H9 (cell line): ENCODE measurements at regions not wholly inside any gene's neighbourhood (a gene's known extent, or its start where the extent isn't known, plus 50 kb on each side); places are given as distances from the start of the nearest gene placed in this dataset.
"Not testable (repeated sequence)": the region's sequence is repeated elsewhere in the genome, so short reads cannot be mapped to it uniquely, and the experiment has no call there.

Source experiments
- DNase-seq: peaks from one replicate; pipeline ENCODE4 v3.0.0-alpha.2; 2017
- H2AFZ ChIP-seq: one replicate; pipeline ENCODE4 v1.6.1; 2013; ENCODE audit warnings: mild to moderate bottlenecking, low read length, control low read depth, moderate library complexity
- H2AK5ac ChIP-seq: 2 replicates; pipeline ENCODE4 v1.6.1; 2013; ENCODE audit warnings: low read length, control low read depth, mixed read lengths; ENCODE audit not compliant: insufficient read length
- H2BK120ac ChIP-seq: one replicate; pipeline ENCODE4 v1.6.1; 2013; ENCODE audit warnings: low read depth, mild to moderate bottlenecking, low read length, control low read depth, inconsistent platforms; ENCODE audit not compliant: poor library complexity, severe bottlenecking
- H2BK12ac ChIP-seq: 2 replicates; pipeline ENCODE4 v1.6.1; 2013; ENCODE audit warnings: low read length, control low read depth, mixed read lengths, low read depth; ENCODE audit not compliant: insufficient read length
- H2BK15ac ChIP-seq: 2 replicates; pipeline ENCODE4 v1.6.1; 2013; ENCODE audit warnings: low read depth, low read length, control low read depth
- H2BK20ac ChIP-seq: one replicate; pipeline ENCODE4 v1.6.1; 2013; ENCODE audit warnings: low read depth, mild to moderate bottlenecking, low read length, control low read depth, inconsistent platforms; ENCODE audit not compliant: poor library complexity, severe bottlenecking
- H2BK5ac ChIP-seq: 2 replicates; pipeline ENCODE4 v1.6.1; 2013; ENCODE audit warnings: low read length, control low read depth, mixed read lengths; ENCODE audit not compliant: insufficient read length
- H3K14ac ChIP-seq: 2 replicates; pipeline ENCODE4 v1.6.1; 2013; ENCODE audit warnings: low read length, control low read depth; ENCODE audit not compliant: insufficient read depth
- H3K18ac ChIP-seq: 2 replicates; pipeline ENCODE4 v1.6.1; 2013; ENCODE audit warnings: low read depth, mild to moderate bottlenecking, mixed read lengths, low read length, control low read depth; ENCODE audit not compliant: insufficient read length
- H3K23ac ChIP-seq: 2 replicates; pipeline ENCODE4 v1.6.1; 2013; ENCODE audit warnings: low read length, control low read depth, mixed read lengths, low read depth; ENCODE audit not compliant: insufficient read length
- H3K23me2 ChIP-seq: 2 replicates; pipeline ENCODE4 v1.6.1; 2013; ENCODE audit warnings: low read depth, mild to moderate bottlenecking, mixed read lengths, low read length, control low read depth; ENCODE audit not compliant: insufficient read length, poor library complexity, severe bottlenecking
- H3K27ac ChIP-seq: 2 replicates; pipeline ENCODE4 v1.5.1; 2013; ENCODE audit warnings: low read length, control low read depth, mixed read lengths, low read depth; ENCODE audit not compliant: insufficient read length
- H3K27me3 ChIP-seq: 2 replicates; pipeline ENCODE4 v1.6.1; 2013; ENCODE audit warnings: low read length, control low read depth, inconsistent platforms; ENCODE audit not compliant: insufficient read depth
- H3K4ac ChIP-seq: 2 replicates; pipeline ENCODE4 v1.6.1; 2013; ENCODE audit warnings: low read depth, mild to moderate bottlenecking, control low read depth, inconsistent platforms, low read length, moderate library complexity
- H3K4me1 ChIP-seq: 2 replicates; pipeline ENCODE4 v1.6.1; 2013; ENCODE audit warnings: low read length, control low read depth, inconsistent platforms; ENCODE audit not compliant: insufficient read depth
- H3K4me2 ChIP-seq: 2 replicates; pipeline ENCODE4 v1.6.1; 2013; ENCODE audit warnings: low read length, control low read depth, mixed read lengths; ENCODE audit not compliant: insufficient read length, insufficient read depth
- H3K56ac ChIP-seq: 2 replicates; pipeline ENCODE4 v1.6.1; 2013; ENCODE audit warnings: low read depth, mild to moderate bottlenecking, mixed read lengths, low read length, control low read depth; ENCODE audit not compliant: insufficient read length
- H3K79me1 ChIP-seq: 2 replicates; pipeline ENCODE4 v1.6.1; 2013; ENCODE audit warnings: low read depth, mild to moderate bottlenecking, moderate library complexity, low read length, control low read depth, inconsistent platforms; ENCODE audit not compliant: insufficient read depth, poor library complexity, severe bottlenecking
- H3K79me2 ChIP-seq: 2 replicates; pipeline ENCODE4 v1.6.1; 2013; ENCODE audit warnings: low read length, control low read depth, inconsistent platforms; ENCODE audit not compliant: insufficient read depth
- H3K9ac ChIP-seq: 2 replicates; pipeline ENCODE4 v1.6.1; 2013; ENCODE audit warnings: low read length, control low read depth, mixed read lengths; ENCODE audit not compliant: insufficient read length; ENCODE audit errors: extremely low read depth
- H3K9me3 ChIP-seq: one replicate; pipeline ENCODE4 v1.6.1; 2013; ENCODE audit warnings: low read depth, low read length, inconsistent platforms; ENCODE audit not compliant: control insufficient read depth
- H3T11ph ChIP-seq: one replicate; pipeline ENCODE4 v1.6.1; 2013; ENCODE audit warnings: mild to moderate bottlenecking, low read length, control low read depth, inconsistent platforms
- H4K20me1 ChIP-seq: one replicate; pipeline ENCODE4 v1.6.1; 2013; ENCODE audit not compliant: control insufficient read depth, insufficient read length, insufficient read depth
- H4K5ac ChIP-seq: 2 replicates; pipeline ENCODE4 v1.6.1; 2013; ENCODE audit warnings: low read depth, mild to moderate bottlenecking, mixed read lengths, low read length, control low read depth; ENCODE audit not compliant: insufficient read length
- H4K8ac ChIP-seq: replicated peaks from 2 replicates; pipeline ENCODE4 v1.6.1; 2013; ENCODE audit warnings: low read length, control low read depth, mixed read lengths, low read depth; ENCODE audit not compliant: insufficient read length
- H4K91ac ChIP-seq: 2 replicates; pipeline ENCODE4 v1.6.1; 2013; ENCODE audit warnings: low read depth, mild to moderate bottlenecking, moderate library complexity, mixed read lengths, low read length, control low read depth; ENCODE audit not compliant: insufficient read length
- H3K27ac Mint-ChIP-seq, 3 experiments: 2 replicates in 2 of 3; 3 replicates in 1 of 3; pipeline ENCODE4 v1.8.0; 2020 to 2021; ENCODE audit warnings: mixed read lengths in 3 of 3, mild to moderate bottlenecking in 1 of 3, moderate library complexity in 1 of 3
- H3K27me3 Mint-ChIP-seq: 2 replicates; pipeline ENCODE4 v1.8.0; 2021; ENCODE audit warnings: low read depth, mild to moderate bottlenecking, moderate library complexity, mixed read lengths
- H3K36me3 Mint-ChIP-seq, 3 experiments: 2 replicates in 2 of 3; 3 replicates in 1 of 3; pipeline ENCODE4 v1.8.0; 2020 to 2021; ENCODE audit warnings: low read depth in 3 of 3, mixed read lengths in 3 of 3; ENCODE audit not compliant: insufficient read depth in 1 of 3
- H3K4me1 Mint-ChIP-seq, 2 experiments: 2 replicates each; pipeline ENCODE4 v1.8.0; 2020; ENCODE audit warnings: mixed read lengths in 2 of 2
- H3K4me3 Mint-ChIP-seq, 2 experiments: 2 replicates in 1 of 2; 3 replicates in 1 of 2; pipeline ENCODE4 v1.8.0; 2020 to 2021; ENCODE audit warnings: mild to moderate bottlenecking in 2 of 2, mixed read lengths in 2 of 2, moderate library complexity in 1 of 2
- H3K9me3 Mint-ChIP-seq, 2 experiments: 2 replicates in 1 of 2; 3 replicates in 1 of 2; pipeline ENCODE4 v1.8.0; 2020; ENCODE audit warnings: mild to moderate bottlenecking in 2 of 2, mixed read lengths in 2 of 2, moderate library complexity in 1 of 2
- CTCF ChIP-seq: fragments of 200-600 bp; sonication (generic); conservative IDR thresholded peaks from 3 replicates; pipeline ENCODE4 v1.8.0; 2021; ENCODE audit warnings: antibody characterized with exemption, mild to moderate bottlenecking
- WGBS: extraction: QIAGEN DNeasy Blood & Tissue Kit; methylation state at CpG from one replicate; pipeline ENCODE4 v1.1.7; 2013; ENCODE audit warnings: missing lambda C conversion rate, low lambda C conversion rate, mixed read lengths; ENCODE audit not compliant: insufficient read length; ENCODE audit errors: extremely low coverage; 5-methylcytosine and 5-hydroxymethylcytosine counted together

- Histone ChIP-seq H3K56ac (no peak overlapping the region), H2BK15ac (no peak overlapping the region), H3K9ac (no peak overlapping the region), H3K4me2 (no peak overlapping the region), H3K14ac (no peak overlapping the region), H3K23me2 (no peaks in the 10 kb centered on the region), H3K79me2 (no peaks in the 10 kb centered on the region), H4K20me1 (no peaks in the 10 kb centered on the region), H3K9me3 (no peaks in the 10 kb centered on the region), H3K27me3 (no peaks in the 10 kb centered on the region), H3K4ac (no peak overlapping the region), H3K27ac (no peak overlapping the region), H3T11ph (no peak overlapping the region), H2AK5ac (no peak overlapping the region), H3K23ac (no peak overlapping the region), H4K5ac (no peak overlapping the region), H2BK120ac (no peak overlapping the region), H2AFZ (no peak overlapping the region), H3K4me1 (no peaks in the 10 kb centered on the region), H3K18ac (no peak overlapping the region), H2BK5ac (no peak overlapping the region), H4K91ac (no peak overlapping the region), H2BK20ac (no peak overlapping the region), H2BK12ac (no peak overlapping the region), H4K8ac (no peak overlapping the region), H3K79me1 (no peaks in the 10 kb centered on the region)
- H3K4me3 Mint-ChIP-seq, result no peak overlapping the region
- H3K27ac Mint-ChIP-seq, result no peak overlapping the region
- H3K9me3 Mint-ChIP-seq, result peaks cover 2 to 3% of the 10 kb centered on the region in 2 experiments; a peak in 4 of 5 replicates
- no peaks in the 10 kb centered on the region for H3K27me3 Mint-ChIP-seq
- no CpG with 5 or more reads among the region's 2 CpGs for WGBS
- H3K36me3 Mint-ChIP-seq, result peaks cover 0 to 3% (median 0%) of the 10 kb centered on the region in 3 experiments; a peak in 2 of 7 replicates
- H3K4me1 Mint-ChIP-seq, result peaks cover 0 to 5% of the 10 kb centered on the region in 2 experiments; a peak in 2 of 4 replicates
- TF ChIP-seq CTCF, result peak; percentile 77
- DNase-seq, result peak; percentile 80
Observed at GRCh38 chr10:64430690-64431323, 909.6 kb downstream of the REEP3 start.

DNA sequence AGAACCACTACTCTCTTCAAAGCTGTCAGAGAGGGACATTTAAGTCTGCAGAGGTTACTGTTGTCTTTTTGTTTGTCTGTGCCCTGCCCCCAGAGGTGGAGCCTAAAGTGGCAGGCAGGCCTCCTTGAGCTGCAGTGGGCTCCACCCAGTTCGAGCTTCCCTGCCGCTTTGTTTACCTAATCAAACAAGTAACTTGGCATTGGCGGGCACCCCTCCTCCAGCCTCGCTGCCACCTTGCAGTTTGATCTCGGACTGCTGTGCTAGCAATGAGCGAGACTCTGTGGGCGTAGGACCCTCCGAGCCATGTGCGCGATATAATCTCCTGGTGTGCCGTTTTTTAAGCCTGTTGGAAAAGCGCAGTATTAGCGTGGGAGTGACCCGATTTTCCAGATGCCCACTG lies 920.7 kb downstream of the REEP3 start:
- H3K4me1 ChIP-seq, H2BK120ac ChIP-seq, H3K18ac ChIP-seq, H2BK15ac ChIP-seq, H3K79me2 ChIP-seq, H3K79me1 ChIP-seq, H3K23me2 ChIP-seq, H3K4ac ChIP-seq, H2BK20ac ChIP-seq, DNase-seq, H3K27ac Mint-ChIP-seq, H4K5ac ChIP-seq, H4K20me1 ChIP-seq, H3T11ph ChIP-seq, H3K9me3 ChIP-seq, H3K27me3 ChIP-seq, H4K8ac ChIP-seq, H2AFZ ChIP-seq, H2BK12ac ChIP-seq, H3K4me1 Mint-ChIP-seq, H3K14ac ChIP-seq, H3K56ac ChIP-seq, H3K27ac ChIP-seq, H2AK5ac ChIP-seq, H3K27me3 Mint-ChIP-seq, H3K4me3 Mint-ChIP-seq, H3K4me2 ChIP-seq, H3K23ac ChIP-seq, H2BK5ac ChIP-seq, H4K91ac ChIP-seq, H3K9ac ChIP-seq: not testable (repeated sequence)
- WGBS, result no CpG with 5 or more reads among the region's 14 CpGs
- H3K9me3 Mint-ChIP-seq, result peaks cover 27% of the 10 kb centered on the region in 2 experiments
- peaks cover 9 to 14% (median 13%) of the 10 kb centered on the region in 3 experiments for H3K36me3 Mint-ChIP-seq
